Fibroblast of skin of right quadriceps (primary cell): ENCODE measurements at regions not wholly inside any gene's neighbourhood (a gene's known extent, or its start where the extent isn't known, plus 50 kb on each side); places are given as distances from the start of the nearest gene placed in this dataset.
"Not testable (repeated sequence)": the region's sequence is repeated elsewhere in the genome, so short reads cannot be mapped to it uniquely, and the experiment has no call there.

Source experiments
- DNase-seq: peaks from one replicate; pipeline ENCODE4 v3.0.0-alpha.2; 2013

- DNase-seq = no peak
Observed at GRCh38 chr7:156022483-156023459, 210.5 kb upstream of the SHH start.

- no peak for DNase-seq
Observed at GRCh38 chr7:156021471-156021870, 209.2 kb upstream of the SHH start.

GRCh38 chr7:156020566-156020965, 208.3 kb upstream of the SHH start:
- no peak for DNase-seq

GRCh38 chr7:156019776-156020565, 207.7 kb upstream of the SHH start:
- DNase-seq = no peak

GRCh38 chr7:156019308-156019707, 207.0 kb upstream of the SHH start:
- DNase-seq = no peak

GRCh38 chr7:156017916-156018700, 205.8 kb upstream of the SHH start:
- DNase-seq = no peak

- DNase-seq = no peak
Observed at GRCh38 chr7:156017431-156017830, 205.2 kb upstream of the SHH start.

- no peak for DNase-seq
Observed at GRCh38 chr7:156015237-156016020, 203.2 kb upstream of the SHH start.

GRCh38 chr7:156014808-156015207, 202.5 kb upstream of the SHH start:
- DNase-seq = no peak

- no peak for DNase-seq
Observed at GRCh38 chr7:156014201-156014600, 201.9 kb upstream of the SHH start.

- no peak for DNase-seq
Observed at GRCh38 chr7:156012412-156012811, 200.1 kb upstream of the SHH start.

- no peak for DNase-seq
Observed at GRCh38 chr7:156009569-156009968, 197.3 kb upstream of the SHH start.

GRCh38 chr7:156006876-156007275, 194.6 kb upstream of the SHH start:
- not testable (repeated sequence) for DNase-seq

- DNase-seq = no peak
Observed at GRCh38 chr7:156006024-156006423, 193.8 kb upstream of the SHH start.

- no peak for DNase-seq
Observed at GRCh38 chr7:156005202-156005691, 193.0 kb upstream of the SHH start.

- no peak for DNase-seq
Observed at GRCh38 chr7:156004265-156005201, 192.3 kb upstream of the SHH start.

- no peak for DNase-seq
Observed at GRCh38 chr7:156003220-156004162, 191.2 kb upstream of the SHH start.

GRCh38 chr7:156002362-156003066, 190.3 kb upstream of the SHH start:
- no peak for DNase-seq
